Ishikawa (cell line): ENCODE measurements at regions not wholly inside any gene's neighbourhood (a gene's known extent, or its start where the extent isn't known, plus 50 kb on each side); places are given as distances from the start of the nearest gene placed in this dataset.

Experiments
- CEBPB ChIP-seq: IDR thresholded peaks from 2 replicates; pipeline ENCODE4 v1.6.1; 2012
- CREB1 ChIP-seq: IDR thresholded peaks from 2 replicates; pipeline ENCODE4 v1.6.1; 2012; ENCODE audit warnings: low read depth
- EGR1 ChIP-seq: IDR thresholded peaks from 2 replicates; pipeline ENCODE4 v1.6.1; 2012
- EP300 ChIP-seq: IDR thresholded peaks from 2 replicates; pipeline ENCODE4 v1.6.1; 2012; ENCODE audit warnings: borderline replicate concordance
- FOXM1 ChIP-seq: IDR thresholded peaks from 2 replicates; pipeline ENCODE4 v1.6.1; 2012; ENCODE audit warnings: low read depth, borderline replicate concordance
- MAX ChIP-seq: IDR thresholded peaks from 2 replicates; pipeline ENCODE4 v1.6.1; 2012
- NFIC ChIP-seq: IDR thresholded peaks from 2 replicates; pipeline ENCODE4 v1.6.1; 2012
- RAD21 ChIP-seq: IDR thresholded peaks from 2 replicates; pipeline ENCODE4 v1.6.1; 2012; ENCODE audit warnings: low read depth
- REST ChIP-seq: IDR thresholded peaks from 2 replicates; pipeline ENCODE4 v1.6.1; 2012; ENCODE audit warnings: low read depth, mild to moderate bottlenecking
- TAF1 ChIP-seq: IDR thresholded peaks from 2 replicates; pipeline ENCODE4 v1.6.1; 2012; ENCODE audit warnings: low read depth, mild to moderate bottlenecking
- TEAD4 ChIP-seq: IDR thresholded peaks from 2 replicates; pipeline ENCODE4 v1.6.1; 2012
- YY1 ChIP-seq: IDR thresholded peaks from 2 replicates; pipeline ENCODE4 v1.6.1; 2012; ENCODE audit warnings: low read depth
- ZBTB7A ChIP-seq: IDR thresholded peaks from 2 replicates; pipeline ENCODE4 v1.6.1; 2012; ENCODE audit warnings: low read depth

GRCh38 chr5:1944408-1944807, 61.7 kb upstream of the IRX4 start:
- TF ChIP-seq MAX (no peak), EGR1 (no peak), CEBPB (no peak), TAF1 (no peak), EP300 (no peak), REST (no peak), YY1 (no peak), NFIC (no peak), CREB1 (no peak), ZBTB7A (no peak), TEAD4 (no peak), FOXM1 (no peak), RAD21 (no peak)
